A673 (cell line): ENCODE measurements at regions not wholly inside any gene's neighbourhood (a gene's known extent, or its start where the extent isn't known, plus 50 kb on each side); places are given as distances from the start of the nearest gene placed in this dataset.

Source experiments
- CTCF ChIP-seq: fragments of 300-800, 200-600 bp; sonication (generic); conservative IDR thresholded peaks from 2 replicates; pipeline ENCODE4 v1.5.1; 2017; ENCODE audit warnings: low read depth, mild to moderate bottlenecking, antibody characterized with exemption, low read length, moderate library complexity, mixed read lengths
- EZH2 ChIP-seq: fragments of 200-600 bp; sonication (generic); IDR thresholded peaks from 2 replicates; pipeline ENCODE4 v1.6.1; 2017; ENCODE audit warnings: borderline replicate concordance, low read depth, mild to moderate bottlenecking, mixed read lengths, antibody characterized with exemption, low read length; ENCODE audit not compliant: poor library complexity, severe bottlenecking

- TF ChIP-seq CTCF (no peak), EZH2 (no peak)
Measured at GRCh38 chr3:101065962-101066361, 72.7 kb upstream of the ABI3BP start.
